Activated CD4-positive, alpha-beta T cell treated with anti-CD3 and anti-CD28 coated beads, Interleukin-2, amount 10 ng/mL, durations not matched to agents 7 days and 5 days (primary cell): ENCODE measurements at regions not wholly inside any gene's neighbourhood (a gene's known extent, or its start where the extent isn't known, plus 50 kb on each side); places are given as distances from the start of the nearest gene placed in this dataset.
"Not testable (repeated sequence)": the region's sequence is repeated elsewhere in the genome, so short reads cannot be mapped to it uniquely, and the experiment has no call there.

Source experiments
- CTCF ChIA-PET: fragments of 350-600 bp; sonication (Branson Sonifier 250); formaldehyde crosslinking; loops from one replicate; lab custom pipeline; 2021; ENCODE audit warnings: antibody characterized with exemption; lab: Charles Lee
- POLR2A ChIA-PET: fragments of 350-600 bp; sonication (Branson Sonifier 250); formaldehyde crosslinking; loops from one replicate; lab custom pipeline; 2021; ENCODE audit warnings: antibody characterized with exemption; lab: Charles Lee
- DNase-seq: peaks from one replicate; pipeline ENCODE4 v3.0.0-alpha.2; 2020
- H3K27ac Mint-ChIP-seq: one replicate; pipeline ENCODE4 v1.8.0; 2021; ENCODE audit warnings: mild to moderate bottlenecking, moderate library complexity, mixed read lengths
- H3K27me3 Mint-ChIP-seq: one replicate; pipeline ENCODE4 v1.8.0; 2021; ENCODE audit warnings: mixed read lengths
- H3K36me3 Mint-ChIP-seq: one replicate; pipeline ENCODE4 v1.8.0; 2021; ENCODE audit warnings: low read depth, mixed read lengths
- H3K4me1 Mint-ChIP-seq: one replicate; pipeline ENCODE4 v1.8.0; 2021; ENCODE audit warnings: mixed read lengths
- H3K4me3 Mint-ChIP-seq: one replicate; pipeline ENCODE4 v1.8.0; 2021; ENCODE audit warnings: mild to moderate bottlenecking, moderate library complexity, mixed read lengths
- H3K9me3 Mint-ChIP-seq: one replicate; pipeline ENCODE4 v1.8.0; 2021; ENCODE audit warnings: mixed read lengths

GRCh38 chr4:57989430-57989829 lies 879.2 kb upstream of the IGFBP7 start:
- Mint-ChIP-seq H3K9me3 (no peaks in the 10 kb centered on the region), H3K4me3 (no peak overlapping the region), H3K27me3 (no peaks in the 10 kb centered on the region), H3K4me1 (no peaks in the 10 kb centered on the region), H3K36me3 (no peaks in the 10 kb centered on the region), H3K27ac (no peak overlapping the region)
- CTCF ChIA-PET = no interaction called here
- DNase-seq = no peak
- POLR2A ChIA-PET = no interaction called here

- DNase-seq = no peak
- no peak overlapping the region for H3K27ac Mint-ChIP-seq
- ChIA-PET POLR2A (no interaction called here), CTCF (no interaction called here)
- no peaks in the 10 kb centered on the region for H3K9me3 Mint-ChIP-seq
- no peak overlapping the region for H3K4me3 Mint-ChIP-seq
- H3K27me3 Mint-ChIP-seq = no peaks in the 10 kb centered on the region
- H3K36me3 Mint-ChIP-seq = no peaks in the 10 kb centered on the region
- no peaks in the 10 kb centered on the region for H3K4me1 Mint-ChIP-seq
Measured at GRCh38 chr4:57985161-57985560, 875.0 kb upstream of the IGFBP7 start.

DNA sequence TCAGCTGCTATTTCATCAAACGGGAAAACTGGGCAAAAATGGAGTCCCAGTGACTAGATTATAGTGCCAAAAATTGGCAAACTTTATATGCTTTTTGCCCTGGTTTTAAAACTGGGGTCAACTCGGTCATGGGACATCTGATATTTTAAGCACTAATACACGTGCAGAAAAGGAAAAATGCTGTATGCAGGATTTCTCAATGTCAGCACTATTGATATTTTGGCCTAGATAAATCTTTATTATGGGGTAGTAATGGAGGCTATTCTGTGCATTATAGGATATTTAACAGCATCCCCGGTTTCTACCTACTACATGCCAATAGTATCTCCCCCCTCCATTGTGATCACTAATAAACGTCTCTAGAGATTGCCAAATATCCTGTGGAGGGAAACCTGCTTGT lies 870.9 kb upstream of the IGFBP7 start:
- POLR2A ChIA-PET = no interaction called here
- Mint-ChIP-seq H3K27me3 (no peaks in the 10 kb centered on the region), H3K36me3 (no peaks in the 10 kb centered on the region), H3K4me1 (no peaks in the 10 kb centered on the region), H3K27ac (no peak overlapping the region), H3K4me3 (no peak overlapping the region), H3K9me3 (no peaks in the 10 kb centered on the region)
- DNase-seq = no peak
- CTCF ChIA-PET = no interaction called here

- ChIA-PET CTCF (no interaction called here), POLR2A (no interaction called here)
- DNase-seq = no peak
- no peaks in the 10 kb centered on the region for H3K27me3 Mint-ChIP-seq
- no peak overlapping the region for H3K27ac Mint-ChIP-seq
- peaks cover 3% of the 10 kb centered on the region for H3K9me3 Mint-ChIP-seq
- H3K4me1 Mint-ChIP-seq = no peaks in the 10 kb centered on the region
- no peaks in the 10 kb centered on the region for H3K36me3 Mint-ChIP-seq
- no peak overlapping the region for H3K4me3 Mint-ChIP-seq
Measured at GRCh38 chr4:57974821-57975220, 864.6 kb upstream of the IGFBP7 start.

- Mint-ChIP-seq H3K9me3 (peaks cover 3% of the 10 kb centered on the region), H3K27ac (no peak overlapping the region), H3K4me1 (no peaks in the 10 kb centered on the region), H3K36me3 (no peaks in the 10 kb centered on the region), H3K4me3 (no peak overlapping the region), H3K27me3 (no peaks in the 10 kb centered on the region)
- POLR2A ChIA-PET = no interaction called here
- no peak for DNase-seq
- CTCF ChIA-PET = no interaction called here
Measured at GRCh38 chr4:57973819-57974218, 863.6 kb upstream of the IGFBP7 start.

DNA sequence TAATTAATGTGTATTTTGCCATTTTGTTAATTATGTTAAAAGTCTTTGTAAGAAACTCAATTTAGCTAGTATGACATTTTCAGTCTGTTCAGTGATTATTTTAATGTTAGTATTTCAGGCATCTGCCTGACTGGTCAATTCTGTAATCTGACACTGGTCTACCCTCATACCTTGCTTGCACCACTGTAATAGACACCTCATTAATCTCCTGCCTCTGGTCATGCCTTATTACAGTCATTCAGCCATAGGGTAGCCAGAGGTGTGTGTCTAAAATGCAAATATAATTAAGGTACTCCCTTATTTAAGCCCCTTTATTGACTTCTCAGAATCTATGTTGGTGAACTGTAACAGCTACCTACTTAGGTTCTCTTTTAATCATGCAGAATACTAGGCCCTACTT lies 861.1 kb upstream of the IGFBP7 start:
- Mint-ChIP-seq H3K9me3 (peaks cover 17% of the 10 kb centered on the region), H3K27ac (no peak overlapping the region), H3K4me1 (no peaks in the 10 kb centered on the region), H3K36me3 (no peaks in the 10 kb centered on the region), H3K4me3 (no peak overlapping the region), H3K27me3 (no peaks in the 10 kb centered on the region)
- POLR2A ChIA-PET = no interaction called here
- no peak for DNase-seq
- CTCF ChIA-PET = no interaction called here

DNA sequence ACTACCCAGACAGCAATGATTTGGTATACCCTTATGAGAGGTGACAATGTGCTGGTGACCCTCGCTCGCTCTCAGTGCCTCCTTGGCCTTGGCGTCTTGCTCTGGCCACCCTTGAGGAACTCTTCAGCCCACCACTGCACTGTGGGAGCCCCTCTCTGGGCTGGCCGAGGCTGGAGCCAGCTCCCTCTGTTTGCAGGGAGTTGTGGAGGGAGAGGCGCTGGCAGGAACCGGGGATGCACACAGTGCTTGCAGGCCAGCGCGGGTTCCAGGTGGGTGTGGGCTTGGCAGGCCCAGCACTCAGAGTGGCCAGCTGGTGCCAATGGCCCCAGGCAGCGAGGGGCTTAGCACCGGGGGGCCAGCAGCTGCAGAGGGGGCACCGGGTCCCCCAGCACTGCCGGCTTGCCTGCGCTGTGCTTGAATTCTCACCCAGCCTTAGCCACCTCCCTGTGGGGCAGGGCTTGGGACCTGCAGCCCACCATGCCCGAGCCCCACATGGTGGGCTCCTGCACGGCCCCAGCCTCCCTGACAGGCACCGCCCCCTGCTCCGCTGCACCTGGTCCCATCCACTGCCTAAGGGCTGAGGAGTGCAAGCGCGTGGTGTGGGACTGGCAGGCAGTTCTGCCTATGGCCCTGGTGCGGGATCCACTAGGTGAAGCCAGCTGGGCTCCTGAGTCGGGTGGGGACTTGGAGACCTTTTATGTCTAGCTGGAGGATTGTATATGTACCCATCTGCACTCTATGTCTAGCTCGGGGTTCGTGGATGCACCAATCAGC lies 857.0 kb upstream of the IGFBP7 start:
- Mint-ChIP-seq H3K27ac (no peak overlapping the region), H3K36me3 (no peaks in the 10 kb centered on the region), H3K27me3 (no peaks in the 10 kb centered on the region), H3K4me3 (no peak overlapping the region), H3K9me3 (peaks cover 22% of the 10 kb centered on the region), H3K4me1 (no peaks in the 10 kb centered on the region)
- ChIA-PET POLR2A (no interaction called here), CTCF (no interaction called here)
- DNase-seq = no peak

- H3K4me1 Mint-ChIP-seq, CTCF ChIA-PET, H3K4me3 Mint-ChIP-seq, H3K27ac Mint-ChIP-seq, H3K36me3 Mint-ChIP-seq, H3K27me3 Mint-ChIP-seq, POLR2A ChIA-PET, DNase-seq: not testable (repeated sequence)
- peaks cover 19% of the 10 kb centered on the region for H3K9me3 Mint-ChIP-seq
Measured at GRCh38 chr4:57965431-57965830, 855.2 kb upstream of the IGFBP7 start.

DNA sequence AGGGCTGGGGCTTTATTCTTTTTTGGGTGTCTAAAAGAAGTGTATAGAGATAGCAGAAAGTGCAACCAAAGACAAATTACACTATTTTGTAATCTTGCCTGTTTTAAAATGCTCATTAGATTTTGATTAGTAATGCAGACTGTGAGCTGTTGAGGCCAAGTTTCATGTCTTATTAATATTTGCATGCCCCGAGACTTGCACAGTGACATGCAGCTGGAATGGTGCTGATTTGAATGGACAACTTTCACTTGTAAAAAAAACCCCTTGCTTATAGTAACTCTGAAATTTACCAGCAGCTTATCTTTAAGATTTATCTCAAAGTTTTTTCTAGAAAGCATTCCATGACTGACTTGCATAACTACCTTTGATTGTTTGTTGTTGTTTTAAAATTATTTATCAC lies 835.1 kb upstream of the IGFBP7 start:
- Mint-ChIP-seq H3K27me3 (no peaks in the 10 kb centered on the region), H3K36me3 (no peaks in the 10 kb centered on the region), H3K4me1 (no peaks in the 10 kb centered on the region), H3K27ac (no peak overlapping the region), H3K9me3 (no peaks in the 10 kb centered on the region), H3K4me3 (no peak overlapping the region)
- DNase-seq = no peak
- ChIA-PET POLR2A (no interaction called here), CTCF (no interaction called here)

DNA sequence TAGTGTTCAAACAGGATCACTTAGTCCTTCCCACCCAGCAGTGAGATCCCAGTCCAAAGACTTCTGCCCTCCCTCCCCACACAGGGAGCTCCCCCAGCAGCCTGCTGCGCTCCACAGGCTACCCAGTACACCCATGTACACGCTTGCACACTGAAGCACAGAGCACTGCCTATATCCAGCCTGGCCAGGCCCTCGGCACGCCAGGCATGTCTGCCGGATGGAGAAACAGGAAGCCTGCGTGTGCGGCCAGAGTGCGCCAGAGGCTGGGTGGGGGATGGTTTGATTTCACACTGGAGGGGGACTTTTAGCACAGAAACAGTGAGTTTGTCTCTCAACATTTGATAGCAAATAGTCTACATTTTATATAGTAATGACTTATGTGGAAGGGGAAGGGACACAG lies 833.5 kb upstream of the IGFBP7 start:
- Mint-ChIP-seq H3K4me1 (no peaks in the 10 kb centered on the region), H3K27ac (no peak overlapping the region), H3K27me3 (no peaks in the 10 kb centered on the region), H3K9me3 (no peaks in the 10 kb centered on the region), H3K36me3 (no peaks in the 10 kb centered on the region), H3K4me3 (no peak overlapping the region)
- no peak for DNase-seq
- ChIA-PET POLR2A (no interaction called here), CTCF (no interaction called here)

DNA sequence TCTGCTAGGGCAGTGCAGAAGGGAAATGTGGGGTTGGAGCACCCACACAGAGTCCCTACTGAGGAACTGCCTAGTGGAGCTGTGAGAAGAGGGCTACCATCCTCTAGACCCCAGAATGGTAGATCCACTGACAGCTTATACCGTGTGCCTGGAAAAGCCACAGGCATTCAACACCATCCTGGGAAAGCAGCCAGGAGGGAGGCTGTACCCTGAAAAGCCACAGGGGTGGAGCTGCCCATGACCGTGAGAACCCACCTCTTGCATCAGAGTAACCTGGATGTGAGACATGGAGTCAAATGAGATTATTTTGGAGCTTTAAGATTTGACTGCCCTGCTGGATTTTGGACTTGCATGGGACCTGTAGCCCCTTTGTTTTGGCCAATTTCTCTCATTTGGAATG lies 827.1 kb upstream of the IGFBP7 start:
- DNase-seq, H3K36me3 Mint-ChIP-seq, H3K4me1 Mint-ChIP-seq, H3K27ac Mint-ChIP-seq, H3K9me3 Mint-ChIP-seq, POLR2A ChIA-PET, H3K27me3 Mint-ChIP-seq, CTCF ChIA-PET, H3K4me3 Mint-ChIP-seq: not testable (repeated sequence)

GRCh38 chr4:57926311-57926710 lies 816.1 kb upstream of the IGFBP7 start:
- CTCF ChIA-PET = no interaction called here
- Mint-ChIP-seq H3K36me3 (no peaks in the 10 kb centered on the region), H3K4me3 (no peak overlapping the region), H3K27me3 (no peaks in the 10 kb centered on the region), H3K4me1 (no peaks in the 10 kb centered on the region), H3K27ac (no peak overlapping the region), H3K9me3 (no peaks in the 10 kb centered on the region)
- POLR2A ChIA-PET = no interaction called here
- no peak for DNase-seq

DNA sequence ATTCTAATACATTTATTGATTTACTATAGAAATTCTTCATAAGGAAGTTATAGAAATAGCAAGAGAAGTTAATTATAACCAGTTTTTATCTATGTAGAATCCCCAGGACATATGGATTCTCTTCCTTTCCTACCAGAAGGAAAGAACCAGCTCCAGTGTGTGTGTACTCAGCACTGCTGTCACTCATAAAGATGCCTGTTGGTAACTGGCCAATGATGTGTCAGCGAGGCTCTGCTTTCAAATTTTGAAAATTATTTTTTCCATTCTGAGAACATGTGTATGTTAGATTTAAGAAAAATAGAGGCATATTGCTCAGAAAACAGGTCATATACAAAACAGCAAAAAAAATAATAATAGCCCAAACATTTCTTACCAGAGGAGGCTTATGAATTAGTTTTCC lies 814.8 kb upstream of the IGFBP7 start:
- no peaks in the 10 kb centered on the region for H3K27me3 Mint-ChIP-seq
- no peak overlapping the region for H3K4me3 Mint-ChIP-seq
- H3K36me3 Mint-ChIP-seq = no peaks in the 10 kb centered on the region

GRCh38 chr4:57916479-57916878 lies 806.3 kb upstream of the IGFBP7 start:
- ChIA-PET CTCF (no interaction called here), POLR2A (no interaction called here)
- Mint-ChIP-seq H3K27me3 (no peaks in the 10 kb centered on the region), H3K9me3 (no peaks in the 10 kb centered on the region), H3K4me3 (no peak overlapping the region), H3K36me3 (no peaks in the 10 kb centered on the region), H3K27ac (no peak overlapping the region), H3K4me1 (no peaks in the 10 kb centered on the region)
- DNase-seq = no peak

More for the DNA sequence above, 814.8 kb upstream of the IGFBP7 start:
- no peak for DNase-seq
- CTCF ChIA-PET = no interaction called here
- no peak overlapping the region for H3K27ac Mint-ChIP-seq
- POLR2A ChIA-PET = no interaction called here
- no peaks in the 10 kb centered on the region for H3K4me1 Mint-ChIP-seq
- no peaks in the 10 kb centered on the region for H3K9me3 Mint-ChIP-seq
